IMR-90 (cell line): ENCODE measurements at regions not wholly inside any gene's neighbourhood (a gene's known extent, or its start where the extent isn't known, plus 50 kb on each side); places are given as distances from the start of the nearest gene placed in this dataset.

Experiments used
- ATAC-seq: fragments of 200-7000 bp; cut with Tn5 transposase; 2 replicates; pipeline ENCODE4 v1.9.1; 2020; ENCODE audit warnings: low read depth, mild to moderate bottlenecking, moderate library complexity
- BruUV-seq: library from RNA; stranded (reverse); fragments of 400-500 nt; replicated peaks from 2 replicates; lab custom pipeline; 2021; lab: Mats Ljungman, UMichigan
- CTCF ChIA-PET: fragments of 300-600 bp; formaldehyde crosslinking; extraction: SDS; loops from one replicate; lab custom pipeline; 2021; ENCODE audit warnings: antibody characterized with exemption; lab: Yijun Ruan, JAX
- POLR2A ChIA-PET: fragments of 300-600 bp; sonication (Branson Sonifier 250); formaldehyde crosslinking; loops from one replicate; lab custom pipeline; 2022; ENCODE audit warnings: antibody characterized with exemption; ENCODE audit not compliant: unreplicated experiment; lab: Charles Lee
- DNase-seq: peaks from one replicate; pipeline ENCODE4 v3.0.0; 2013
- H2AFZ ChIP-seq: replicated peaks from 2 replicates; pipeline ENCODE3; 2013; ENCODE audit warnings: low read length, mild to moderate bottlenecking; ENCODE audit not compliant: poor library complexity
- H2AK5ac ChIP-seq: 2 replicates; pipeline ENCODE4 v1.6.1; 2013; ENCODE audit warnings: low read depth, low read length, inconsistent platforms
- H2AK9ac ChIP-seq: replicated peaks from 2 replicates; pipeline ENCODE3; 2013; ENCODE audit warnings: mild to moderate bottlenecking, low read depth, low read length, moderate library complexity; ENCODE audit not compliant: poor library complexity
- H2BK120ac ChIP-seq: 2 replicates; pipeline ENCODE4 v1.6.1; 2013; ENCODE audit warnings: low read depth, low read length, inconsistent platforms
- H2BK15ac ChIP-seq: 3 replicates; pipeline ENCODE4 v1.6.1; 2013; ENCODE audit warnings: low read depth, low read length, inconsistent platforms
- H2BK20ac ChIP-seq: 2 replicates; pipeline ENCODE4 v1.6.1; 2013; ENCODE audit warnings: low read depth, mild to moderate bottlenecking, inconsistent platforms, low read length, moderate library complexity
- H2BK5ac ChIP-seq: 2 replicates; pipeline ENCODE4 v1.6.1; 2013; ENCODE audit warnings: mild to moderate bottlenecking, low read depth, low read length, inconsistent platforms; ENCODE audit not compliant: poor library complexity, severe bottlenecking
- H3K14ac ChIP-seq: replicated peaks from 2 replicates; pipeline ENCODE4 v1.6.1; 2013; ENCODE audit warnings: low read depth, low read length, inconsistent platforms
- H3K18ac ChIP-seq: 2 replicates; pipeline ENCODE4 v1.6.1; 2013; ENCODE audit warnings: low read depth, low read length, control low read depth
- H3K23ac ChIP-seq: 2 replicates; pipeline ENCODE4 v1.6.1; 2013; ENCODE audit warnings: low read depth, low read length, inconsistent platforms
- H3K27ac ChIP-seq: 2 replicates; pipeline ENCODE4 v1.5.1; 2013; ENCODE audit warnings: mild to moderate bottlenecking, control low read depth, low read length; ENCODE audit not compliant: insufficient read depth
- H3K27me3 ChIP-seq: 2 replicates; pipeline ENCODE4 v1.6.1; 2013; ENCODE audit warnings: low read length; ENCODE audit not compliant: control insufficient read depth, insufficient read depth
- H3K36me3 ChIP-seq: 2 replicates; pipeline ENCODE4 v1.6.1; 2013; ENCODE audit warnings: low read length, mixed read lengths; ENCODE audit not compliant: control insufficient read depth, insufficient read depth
- H3K4ac ChIP-seq: 2 replicates; pipeline ENCODE4 v1.6.1; 2013; ENCODE audit warnings: low read depth, low read length, inconsistent platforms
- H3K4me1 ChIP-seq: 2 replicates; pipeline ENCODE4 v1.6.1; 2013; ENCODE audit warnings: low read length, mixed read lengths; ENCODE audit not compliant: control insufficient read depth, insufficient read depth
- H3K4me2 ChIP-seq: 2 replicates; pipeline ENCODE4 v1.6.1; 2013; ENCODE audit warnings: low read depth, mild to moderate bottlenecking, control low read depth, low read length, moderate library complexity
- H3K4me3 ChIP-seq: 2 replicates; pipeline ENCODE4 v1.5.1; 2013; ENCODE audit warnings: low read depth, mild to moderate bottlenecking, control low read depth, low read length, moderate library complexity; ENCODE audit not compliant: insufficient read depth
- H3K56ac ChIP-seq: 2 replicates; pipeline ENCODE4 v1.6.1; 2013; ENCODE audit warnings: low read length, inconsistent platforms; ENCODE audit not compliant: insufficient read depth; ENCODE audit errors: extremely low read depth
- H3K79me1 ChIP-seq, 2 experiments: 2 replicates each; pipeline ENCODE4 v1.6.1; 2013; ENCODE audit warnings: low read length in 2 of 2, inconsistent platforms in 1 of 2, low read depth in 1 of 2
- H3K9ac ChIP-seq: 2 replicates; pipeline ENCODE4 v1.6.1; 2013; ENCODE audit warnings: low read depth, low read length, control low read depth
- H3K9me1 ChIP-seq: 2 replicates; pipeline ENCODE4 v1.6.1; 2013; ENCODE audit warnings: low read length, inconsistent platforms; ENCODE audit not compliant: insufficient read depth
- H3K9me3 ChIP-seq: 2 replicates; pipeline ENCODE4 v1.6.1; 2013; ENCODE audit warnings: low read length; ENCODE audit not compliant: control insufficient read depth, insufficient read depth
- H4K20me1 ChIP-seq: 2 replicates; pipeline ENCODE4 v1.6.1; 2013; ENCODE audit warnings: low read length, inconsistent platforms; ENCODE audit not compliant: insufficient read depth
- H4K5ac ChIP-seq: 2 replicates; pipeline ENCODE4 v1.6.1; 2013; ENCODE audit warnings: mild to moderate bottlenecking, low read depth, low read length, control low read depth
- H4K8ac ChIP-seq, 2 experiments: 2 replicates each; pipeline ENCODE4 v1.6.1; 2013; ENCODE audit warnings: low read depth in 2 of 2, low read length in 2 of 2, control low read depth in 1 of 2, inconsistent platforms in 1 of 2
- H4K91ac ChIP-seq: 2 replicates; pipeline ENCODE4 v1.6.1; 2013; ENCODE audit warnings: low read depth, low read length, inconsistent platforms; ENCODE audit not compliant: insufficient read depth
- MXI1 ChIP-seq: IDR thresholded peaks from 2 replicates; pipeline ENCODE4 v1.6.1; 2012; ENCODE audit warnings: low read depth, mild to moderate bottlenecking, low read length, moderate library complexity, borderline replicate concordance
- WGBS, 2 experiments: methylation state at CpG; one replicate each; pipeline versions ENCODE4 v1.1.5 to v1.1.7; 2013; ENCODE audit warnings: missing lambda C conversion rate in 2 of 2; ENCODE audit not compliant: insufficient read length in 1 of 2; ENCODE audit errors: extremely low coverage in 2 of 2; 5-methylcytosine and 5-hydroxymethylcytosine counted together
- dilution Hi-C: fragments of 300-500 bp; cut with HindIII; formaldehyde crosslinking; loops from one replicate; pipeline ENCODE4 v1.14.3; 2018; ENCODE audit warnings: low sequenced_read_pairs; ENCODE audit not compliant: unreplicated experiment
- in situ Hi-C: fragments of 300-500 bp; cut with MboI; formaldehyde crosslinking; loops from 3 replicates; pipeline ENCODE4 v1.14.3; 2019; ENCODE audit warnings: low sequenced_read_pairs, inconsistent platforms, mixed read lengths
- intact Hi-C: fragments of 100-400 bp; cut with micrococcal nuclease; formaldehyde crosslinking; loops from 2 replicates; pipeline ENCODE4 v1.10.0; 2022

DNA sequence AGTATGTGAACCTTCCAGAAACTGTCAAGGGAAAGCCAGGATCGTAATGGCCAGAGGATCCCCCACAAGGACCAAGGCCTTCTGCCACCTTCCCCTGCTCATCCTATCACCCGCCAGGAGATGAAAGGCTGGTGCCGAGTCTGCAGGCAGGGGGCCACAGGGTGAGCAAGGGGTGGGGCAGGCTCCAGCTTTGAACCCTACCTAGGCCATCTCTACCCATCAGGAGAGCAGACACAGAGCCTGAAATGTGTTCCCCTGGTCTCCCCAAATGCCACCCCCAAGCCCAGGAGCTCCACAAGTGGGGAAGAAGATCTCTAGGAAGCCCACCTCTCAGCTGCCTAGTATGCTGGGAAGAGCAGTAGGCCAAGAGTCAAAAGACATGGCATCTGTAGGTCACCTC is 95.1 kb downstream of the KCTD15 start:
- in situ Hi-C loops: no loop called here
- no peak overlapping the region for H2BK120ac ChIP-seq
- H2BK20ac ChIP-seq: no peak overlapping the region
- dilution Hi-C loops: no loop called here
- no peak overlapping the region for H2BK15ac ChIP-seq
- H3K14ac ChIP-seq: no peak overlapping the region
- no peak for ATAC-seq
- BruUV-seq: no TSS peak
- no peaks in the 10 kb centered on the region for H4K20me1 ChIP-seq
- no peak overlapping the region for H3K4ac ChIP-seq
- ChIA-PET POLR2A (interaction anchor here (0.6 kb wide), 1 partner anchor 106 kb away, joined by 13 read pairs; no protein-coding TSS in a partner anchor), CTCF (no interaction called here)
- no peak overlapping the region for H3K27ac ChIP-seq
- no CpG with 5 or more reads among the region's 3 CpGs for WGBS, 2 experiments
- H3K56ac ChIP-seq: no peak overlapping the region
- no peak for TF ChIP-seq MXI1
- no peak overlapping the region for H3K9ac ChIP-seq
- H3K4me3 ChIP-seq: no peak overlapping the region
- H3K4me1 ChIP-seq: no peaks in the 10 kb centered on the region
- H3K18ac ChIP-seq: no peak overlapping the region
- no peaks in the 10 kb centered on the region for H3K36me3 ChIP-seq
- H3K27me3 ChIP-seq: peaks cover 2% of the 10 kb centered on the region; the same call in 1 of the 2 replicates
- no peaks in the 10 kb centered on the region for H3K79me1 ChIP-seq
- H4K8ac ChIP-seq: no peak overlapping the region
- H2AK5ac ChIP-seq: no peak overlapping the region
- no peak overlapping the region for H2AFZ ChIP-seq
- no peak for DNase-seq
- no peak overlapping the region for H3K4me2 ChIP-seq
- H2AK9ac ChIP-seq: no peak overlapping the region
- intact Hi-C loops: no loop called here
- H4K5ac ChIP-seq: no peak overlapping the region
- no peak overlapping the region for H2BK5ac ChIP-seq
- no peaks in the 10 kb centered on the region for H3K9me3 ChIP-seq
- no peaks in the 10 kb centered on the region for H3K9me1 ChIP-seq
- H4K91ac ChIP-seq: no peak overlapping the region
- H3K23ac ChIP-seq: no peak overlapping the region
